Mucosa of stomach (tissue), 1 donor: ENCODE measurements at regions not wholly inside any gene's neighbourhood (a gene's known extent, or its start where the extent isn't known, plus 50 kb on each side); places are given as distances from the start of the nearest gene placed in this dataset.

ENCODE experiments used
- H3K27me3 ChIP-seq: one replicate; pipeline ENCODE4 v1.7.0; 2013; ENCODE audit warnings: mild to moderate bottlenecking, low read length; ENCODE audit not compliant: control insufficient read depth, insufficient read depth
- H3K36me3 ChIP-seq: one replicate; pipeline ENCODE4 v1.7.0; 2013; ENCODE audit warnings: low read length; ENCODE audit not compliant: control insufficient read depth, insufficient read depth
- H3K4me1 ChIP-seq: one replicate; pipeline ENCODE4 v1.7.0; 2013; ENCODE audit warnings: mild to moderate bottlenecking, low read length; ENCODE audit not compliant: control insufficient read depth, insufficient read depth
- H3K4me3 ChIP-seq: one replicate; pipeline ENCODE4 v1.7.0; 2013; ENCODE audit warnings: low read length
- H3K9ac ChIP-seq: one replicate; pipeline ENCODE4 v1.7.0; 2013; ENCODE audit warnings: mild to moderate bottlenecking, low read length, moderate library complexity
- H3K9me3 ChIP-seq: one replicate; pipeline ENCODE4 v1.7.0; 2013; ENCODE audit warnings: mild to moderate bottlenecking, low read length, moderate library complexity; ENCODE audit not compliant: control insufficient read depth
- donor health status: Pancreatic carcinoma.

DNA sequence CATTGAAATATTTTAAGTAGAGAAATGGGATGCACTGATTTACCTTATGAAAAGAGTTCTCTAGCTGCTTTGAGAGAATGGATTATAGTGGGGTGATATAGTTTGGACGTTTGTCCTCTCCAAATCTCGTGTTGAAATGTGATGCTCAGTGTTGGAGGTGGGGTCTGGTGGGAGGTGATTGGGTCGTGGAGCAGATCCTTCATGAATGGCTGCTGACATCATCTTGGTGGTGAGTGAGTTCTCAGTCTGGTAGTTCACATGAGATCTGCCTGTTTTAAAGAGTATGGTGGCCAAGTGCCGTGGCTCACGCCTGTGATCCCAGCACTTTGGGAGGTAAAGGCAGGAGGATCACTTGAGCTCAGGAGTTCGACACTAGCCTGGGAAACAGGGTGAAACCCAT lies 58.7 kb upstream of the SH3RF3 start:
- Histone ChIP-seq H3K4me3 (no peak overlapping the region), H3K4me1 (peaks cover 13% of the 10 kb centered on the region), H3K9me3 (no peaks in the 10 kb centered on the region), H3K27me3 (no peaks in the 10 kb centered on the region), H3K36me3 (no peaks in the 10 kb centered on the region), H3K9ac (no peak overlapping the region)

GRCh38 chr2:109069331-109070194 lies 59.4 kb upstream of the SH3RF3 start:
- Histone ChIP-seq H3K36me3 (no peaks in the 10 kb centered on the region), H3K27me3 (no peaks in the 10 kb centered on the region), H3K4me1 (peaks cover 20% of the 10 kb centered on the region), H3K9me3 (no peaks in the 10 kb centered on the region), H3K9ac (no peak overlapping the region), H3K4me3 (no peak overlapping the region)

DNA sequence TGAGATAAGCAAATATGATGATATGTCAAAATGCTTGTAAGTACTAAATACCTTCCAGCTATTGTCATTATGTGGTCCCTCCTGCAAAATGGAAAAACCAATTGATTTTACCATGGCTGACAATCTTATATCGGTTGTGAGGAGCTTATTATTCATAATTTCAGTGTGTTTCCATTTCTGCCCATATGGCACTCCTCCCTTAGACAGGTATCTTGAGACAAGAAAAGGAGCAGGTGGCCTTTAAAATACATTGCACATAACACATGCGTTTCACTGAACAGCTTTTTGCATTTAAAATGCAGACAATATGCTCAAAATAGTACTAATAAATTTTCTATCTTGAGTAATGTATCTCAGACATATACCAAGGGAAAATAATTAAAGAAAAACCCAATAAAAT lies 60.2 kb upstream of the SH3RF3 start:
- Histone ChIP-seq H3K4me3 (no peak overlapping the region), H3K36me3 (no peaks in the 10 kb centered on the region), H3K27me3 (no peaks in the 10 kb centered on the region), H3K9ac (no peak overlapping the region), H3K4me1 (peaks cover 20% of the 10 kb centered on the region), H3K9me3 (no peaks in the 10 kb centered on the region)

- Histone ChIP-seq H3K27me3 (no peaks in the 10 kb centered on the region), H3K4me3 (no peak overlapping the region), H3K36me3 (no peaks in the 10 kb centered on the region), H3K9me3 (no peaks in the 10 kb centered on the region), H3K4me1 (peaks cover 28% of the 10 kb centered on the region), H3K9ac (no peak overlapping the region)
These were observed 61.3 kb upstream of the SH3RF3 start for GRCh38 chr2:109067631-109068125.

DNA sequence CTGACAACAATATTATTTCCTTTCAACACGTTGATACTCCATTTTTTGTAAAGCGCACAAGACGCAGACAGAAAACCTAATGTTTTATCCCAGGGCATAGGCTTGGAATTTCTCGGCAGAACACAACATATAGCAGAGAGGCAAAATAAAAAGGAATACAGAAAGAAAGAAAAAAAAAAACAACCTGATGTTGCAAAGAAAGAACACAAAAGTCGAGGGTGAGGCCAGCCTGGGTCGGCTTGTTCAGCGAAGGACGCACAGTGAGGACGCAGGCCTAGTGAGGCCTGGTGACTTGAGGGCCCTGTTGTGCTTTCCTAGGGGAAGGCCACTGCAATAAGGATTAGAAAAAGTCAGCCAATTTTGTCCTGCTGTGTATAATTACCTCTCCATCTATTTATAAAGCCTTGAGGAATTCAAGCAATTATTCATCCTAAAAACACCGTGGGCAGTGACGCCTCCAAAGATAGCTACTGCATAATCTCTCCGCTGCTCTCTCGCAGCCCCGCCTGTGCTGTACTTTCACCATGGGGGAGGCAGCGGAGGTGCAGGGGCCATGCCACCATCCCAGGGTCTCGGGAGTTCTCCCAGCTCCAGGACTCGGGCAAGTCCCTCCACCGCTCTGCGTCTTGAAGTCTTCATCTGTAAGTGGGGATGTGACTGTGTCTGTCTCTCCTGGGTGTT lies 61.9 kb upstream of the SH3RF3 start:
- no peaks in the 10 kb centered on the region for H3K36me3 ChIP-seq
- no peak overlapping the region for H3K9ac ChIP-seq
- no peak overlapping the region for H3K4me3 ChIP-seq
- H3K9me3 ChIP-seq: no peaks in the 10 kb centered on the region
- peaks cover 34% of the 10 kb centered on the region for H3K4me1 ChIP-seq
- no peaks in the 10 kb centered on the region for H3K27me3 ChIP-seq

- H3K4me1 ChIP-seq: peaks cover 38% of the 10 kb centered on the region
- H3K36me3 ChIP-seq: no peaks in the 10 kb centered on the region
- no peaks in the 10 kb centered on the region for H3K27me3 ChIP-seq
- no peak overlapping the region for H3K4me3 ChIP-seq
- H3K9me3 ChIP-seq: no peaks in the 10 kb centered on the region
- H3K9ac ChIP-seq: no peak overlapping the region
These were observed 62.5 kb upstream of the SH3RF3 start for GRCh38 chr2:109066501-109066900.

DNA sequence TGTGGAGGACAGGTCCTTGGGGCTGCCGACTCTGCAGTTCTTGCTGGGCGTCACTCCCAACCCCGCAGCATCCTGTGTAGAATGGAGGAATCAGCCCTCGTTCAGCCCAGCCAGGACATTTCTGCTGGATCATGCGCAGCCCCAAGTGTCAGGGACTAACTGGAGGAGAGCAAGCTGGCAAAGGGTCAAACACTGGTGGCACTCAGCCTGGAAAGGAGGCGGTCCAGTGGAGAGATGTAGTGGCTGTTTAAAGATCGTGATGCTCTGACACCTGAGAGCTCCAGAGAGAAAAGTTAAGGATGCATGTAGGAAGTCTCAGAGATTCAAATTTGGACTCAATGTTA lies 63.6 kb upstream of the SH3RF3 start:
- no peak overlapping the region for H3K9ac ChIP-seq
- H3K27me3 ChIP-seq: no peaks in the 10 kb centered on the region
- H3K4me1 ChIP-seq: peaks cover 43% of the 10 kb centered on the region
- H3K36me3 ChIP-seq: no peaks in the 10 kb centered on the region
- no peak overlapping the region for H3K4me3 ChIP-seq
- no peaks in the 10 kb centered on the region for H3K9me3 ChIP-seq

- Histone ChIP-seq H3K9me3 (no peaks in the 10 kb centered on the region), H3K27me3 (no peaks in the 10 kb centered on the region), H3K36me3 (no peaks in the 10 kb centered on the region), H3K9ac (no peak overlapping the region), H3K4me1 (peaks cover 45% of the 10 kb centered on the region), H3K4me3 (no peak overlapping the region)
These were observed 64.2 kb upstream of the SH3RF3 start for GRCh38 chr2:109064660-109065390.

DNA sequence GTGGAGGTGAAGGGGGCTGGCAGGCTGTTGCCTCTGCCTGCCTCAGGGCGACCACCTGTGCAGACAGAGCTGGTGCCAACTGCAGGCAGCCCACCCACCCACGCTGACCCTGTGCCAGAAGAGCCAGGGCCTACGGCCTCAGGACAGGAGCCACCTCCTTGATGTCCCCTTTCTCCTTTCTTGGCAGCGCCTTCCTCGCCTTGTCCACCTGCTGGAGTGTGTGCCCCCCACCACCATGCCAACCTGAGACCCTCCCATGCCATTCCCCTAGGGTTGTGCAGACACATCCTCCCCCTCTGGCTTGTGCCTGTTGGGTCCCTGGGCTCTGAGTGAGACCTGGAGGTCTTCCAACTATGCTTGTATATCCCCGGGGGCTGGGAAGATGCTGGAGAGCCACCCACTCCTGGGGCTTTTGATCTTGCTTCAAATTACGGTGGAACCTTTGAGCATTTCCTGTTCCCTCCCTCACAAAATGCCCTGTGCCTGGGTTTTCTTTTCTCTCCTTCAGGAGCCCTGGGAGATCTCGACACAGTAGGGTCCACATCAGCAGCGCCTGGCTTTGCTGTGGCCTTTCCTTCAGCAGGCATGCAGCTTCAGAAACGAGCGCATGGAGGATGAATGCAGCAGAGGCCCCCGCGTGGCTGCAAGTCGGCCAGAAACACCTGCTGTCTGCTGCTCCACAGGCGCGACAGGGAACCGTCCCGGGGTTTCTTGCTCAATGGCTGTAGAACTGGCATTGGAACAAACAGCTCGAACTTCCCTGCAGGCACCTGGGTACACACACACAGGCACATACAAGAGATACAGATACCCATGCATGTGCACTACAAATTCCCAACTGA lies 65.9 kb upstream of the SH3RF3 start:
- Histone ChIP-seq H3K9ac (no peak overlapping the region), H3K4me3 (no peak overlapping the region), H3K36me3 (no peaks in the 10 kb centered on the region), H3K4me1 (peaks cover 55% of the 10 kb centered on the region), H3K9me3 (no peaks in the 10 kb centered on the region), H3K27me3 (no peaks in the 10 kb centered on the region)

GRCh38 chr2:109062145-109062858 lies 66.7 kb upstream of the SH3RF3 start:
- no peak overlapping the region for H3K9ac ChIP-seq
- H3K9me3 ChIP-seq: no peaks in the 10 kb centered on the region
- no peaks in the 10 kb centered on the region for H3K36me3 ChIP-seq
- H3K4me1 ChIP-seq: peaks cover 47% of the 10 kb centered on the region
- H3K4me3 ChIP-seq: no peak overlapping the region
- no peaks in the 10 kb centered on the region for H3K27me3 ChIP-seq

DNA sequence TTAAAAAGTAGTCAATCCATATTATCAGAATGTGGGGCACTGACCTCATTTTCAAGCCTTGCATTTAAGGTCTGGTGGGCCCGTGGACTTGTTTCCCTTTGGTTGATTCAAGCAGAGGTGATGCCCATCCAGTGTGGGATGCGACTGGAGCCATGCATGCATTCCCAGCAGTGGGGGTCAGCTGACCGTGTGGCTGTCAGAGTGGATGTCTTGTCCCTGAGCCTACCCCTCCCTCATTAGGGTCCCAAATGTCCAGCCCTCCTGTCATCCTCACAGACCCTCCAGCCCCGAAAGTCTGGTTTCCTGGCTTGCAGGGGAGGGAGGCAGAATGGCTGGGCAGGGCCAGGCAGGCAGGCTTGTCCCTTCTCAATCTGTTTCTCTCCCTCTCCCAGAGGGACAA lies 67.3 kb upstream of the SH3RF3 start:
- H3K4me3 ChIP-seq: no peak overlapping the region
- H3K9ac ChIP-seq: no peak overlapping the region
- no peaks in the 10 kb centered on the region for H3K36me3 ChIP-seq
- H3K27me3 ChIP-seq: no peaks in the 10 kb centered on the region
- H3K9me3 ChIP-seq: no peaks in the 10 kb centered on the region
- peaks cover 46% of the 10 kb centered on the region for H3K4me1 ChIP-seq
